ENCODE measurements at regions not wholly inside any gene's neighbourhood (a gene's known extent, or its start where the extent isn't known, plus 50 kb on each side); places are given as distances from the start of the nearest gene placed in this dataset.
"Not testable (repeated sequence)": the region's sequence is repeated elsewhere in the genome, so short reads cannot be mapped to it uniquely, and the experiment has no call there.

- no peak for DNase-seq
These were observed 794.4 kb upstream of the ACO1 start for GRCh38 chr9:31590091-31590490.

- DNase-seq = not testable (repeated sequence)
These were observed 787.4 kb upstream of the ACO1 start for GRCh38 chr9:31597086-31597485.

- DNase-seq = no peak
These were observed 786.5 kb upstream of the ACO1 start for GRCh38 chr9:31597977-31598376.

- DNase-seq = no peak
These were observed 782.8 kb upstream of the ACO1 start for GRCh38 chr9:31601666-31602065.

- DNase-seq = no peak
These were observed 779.9 kb upstream of the ACO1 start for GRCh38 chr9:31604531-31604930.

DNA sequence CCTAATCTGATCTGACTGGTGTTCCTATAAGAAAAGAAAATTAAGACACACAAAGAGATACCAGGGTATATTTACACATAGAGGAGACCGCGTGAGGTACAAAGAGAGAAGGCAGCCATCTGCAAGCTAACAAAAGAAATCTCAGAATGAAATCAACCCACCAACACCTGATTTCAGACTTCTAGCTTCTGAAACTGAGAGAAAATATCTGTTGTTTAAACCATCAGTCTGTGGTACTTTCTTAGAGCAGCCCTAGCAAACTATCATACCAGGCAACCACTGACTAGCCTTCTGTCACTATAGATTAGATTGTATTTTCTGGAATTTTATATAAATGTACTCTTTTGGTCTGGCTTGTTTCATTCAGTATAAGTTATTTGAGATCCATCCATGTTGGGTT lies 779.3 kb upstream of the ACO1 start:
- DNase-seq = no peak

- DNase-seq = no peak
These were observed 777.8 kb upstream of the ACO1 start for GRCh38 chr9:31606678-31607077.

GRCh38 chr9:31608416-31608815 lies 776.0 kb upstream of the ACO1 start:
- DNase-seq = peak; percentile 12

DNA sequence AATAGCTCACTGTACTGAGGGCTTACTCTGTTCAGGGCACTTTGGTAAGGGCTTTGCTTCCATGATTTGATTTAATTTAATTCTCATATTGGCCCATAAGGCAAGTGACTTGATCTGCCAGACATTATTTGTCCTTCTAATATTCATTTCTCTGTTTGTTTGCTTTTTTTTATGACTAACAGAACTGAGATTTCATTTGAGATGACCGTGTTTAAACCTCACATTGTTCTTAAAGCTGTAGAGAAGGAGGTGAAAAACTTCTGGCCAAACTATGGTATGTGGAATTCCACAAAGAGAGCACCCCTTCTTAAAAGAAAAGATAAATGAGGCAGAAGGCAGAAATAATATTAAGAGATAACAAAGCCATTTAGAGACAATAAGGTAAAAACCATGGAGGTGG lies 775.6 kb upstream of the ACO1 start:
- DNase-seq = no peak

DNA sequence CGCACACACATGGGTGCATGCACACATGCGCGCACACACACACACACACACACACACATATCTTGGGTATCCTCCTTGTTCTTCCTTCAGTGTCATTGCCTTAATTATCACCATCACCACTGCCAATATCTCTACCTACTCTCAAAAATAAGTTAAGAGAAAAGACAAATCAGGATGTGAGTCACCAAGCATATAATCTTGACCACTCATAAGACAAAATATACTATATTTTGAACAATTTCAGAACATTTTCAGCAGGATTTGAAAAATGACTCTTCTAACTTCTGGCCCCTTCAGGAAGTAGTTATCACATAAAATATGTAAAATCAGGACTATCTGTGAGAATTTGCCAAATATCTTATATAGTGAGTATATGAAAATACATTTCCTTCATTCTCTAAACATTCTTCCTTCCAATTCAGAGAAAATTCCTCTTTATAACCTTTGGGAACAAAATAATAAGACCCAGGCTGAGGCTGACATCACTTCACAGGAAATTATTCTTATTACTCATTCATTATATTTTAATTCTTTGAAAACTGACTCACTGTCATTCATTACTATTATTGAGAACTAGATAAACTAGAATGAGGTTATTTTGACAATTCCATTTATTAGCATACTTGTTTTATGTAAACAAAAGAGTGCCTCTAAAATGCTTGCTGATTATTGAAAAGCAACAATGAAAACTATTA lies 772.0 kb upstream of the ACO1 start:
- DNase-seq = peak; percentile 24

DNA sequence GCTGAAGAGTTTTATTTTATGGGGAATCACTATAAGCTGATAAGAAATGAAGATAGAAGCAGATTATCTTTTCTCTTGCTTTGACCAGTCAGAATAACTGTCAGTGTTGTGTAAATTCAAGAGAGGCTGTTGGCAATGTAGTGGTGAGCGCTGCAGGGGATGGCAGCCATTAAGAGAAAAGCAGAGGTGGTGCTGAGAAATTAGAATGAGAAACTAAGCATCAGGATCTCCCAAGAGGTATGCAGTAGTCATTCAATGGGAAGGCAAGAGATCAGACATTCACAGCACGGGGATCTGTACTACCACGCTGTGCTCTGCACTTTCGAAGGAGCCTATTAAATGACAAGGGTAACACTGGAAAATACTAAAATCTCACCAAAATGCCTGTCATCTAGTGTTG lies 768.5 kb upstream of the ACO1 start:
- DNase-seq = no peak

DNA sequence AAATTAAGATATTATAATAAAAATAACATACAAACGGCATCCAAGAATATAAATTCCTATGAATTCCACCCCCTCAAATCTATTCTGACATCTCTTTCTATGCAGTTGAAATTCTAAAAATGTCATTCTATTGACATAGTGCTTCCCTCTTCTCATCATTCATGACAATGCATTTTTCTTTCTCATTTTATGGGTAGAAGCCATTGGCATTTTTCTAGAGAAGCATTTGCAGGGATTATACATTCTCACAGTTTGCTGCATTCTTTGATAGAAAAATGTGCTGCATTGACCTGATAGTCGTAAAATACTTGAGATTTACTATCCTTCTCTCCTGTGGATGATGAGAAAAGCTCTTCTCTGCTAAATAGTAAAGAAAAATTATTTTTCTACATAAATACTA lies 760.9 kb upstream of the ACO1 start:
- DNase-seq = no peak

DNA sequence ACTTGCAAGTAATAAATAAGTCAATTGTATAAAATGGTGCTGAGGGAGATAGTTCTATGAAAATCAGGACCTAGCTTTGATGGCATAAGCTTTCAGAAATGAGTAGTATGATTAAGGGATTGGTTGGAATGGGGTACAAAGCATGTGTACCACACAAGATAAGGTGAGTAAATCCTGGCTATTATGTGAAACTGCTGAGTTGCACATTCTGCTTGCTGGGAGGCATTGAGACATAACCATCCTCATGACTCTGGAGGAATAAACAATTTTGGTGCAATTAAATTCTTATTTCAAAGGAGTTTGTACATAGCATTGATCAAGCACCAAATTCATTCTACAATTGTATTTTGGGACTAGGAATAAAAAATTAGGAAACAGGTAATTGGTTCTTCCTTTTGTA lies 755.2 kb upstream of the ACO1 start:
- DNase-seq = no peak

DNA sequence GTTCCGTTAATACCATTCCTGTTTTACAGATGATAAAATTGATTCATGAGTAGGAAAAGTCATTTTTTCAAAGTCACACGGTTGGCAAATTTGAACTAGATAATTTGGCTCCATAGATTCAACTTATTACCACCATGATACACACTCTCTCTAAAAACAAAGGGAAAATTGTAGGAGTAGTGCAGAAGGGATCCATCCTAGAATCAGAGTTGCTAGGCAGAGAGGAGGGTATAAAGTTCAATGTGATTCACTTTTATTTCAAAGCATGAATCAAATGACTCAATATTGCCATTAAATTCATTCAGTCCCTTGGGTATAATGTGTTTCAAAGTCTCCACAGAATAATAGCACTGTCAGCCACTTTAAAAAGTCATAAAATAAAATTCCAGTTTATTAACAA lies 747.2 kb upstream of the ACO1 start:
- no peak for DNase-seq

DNA sequence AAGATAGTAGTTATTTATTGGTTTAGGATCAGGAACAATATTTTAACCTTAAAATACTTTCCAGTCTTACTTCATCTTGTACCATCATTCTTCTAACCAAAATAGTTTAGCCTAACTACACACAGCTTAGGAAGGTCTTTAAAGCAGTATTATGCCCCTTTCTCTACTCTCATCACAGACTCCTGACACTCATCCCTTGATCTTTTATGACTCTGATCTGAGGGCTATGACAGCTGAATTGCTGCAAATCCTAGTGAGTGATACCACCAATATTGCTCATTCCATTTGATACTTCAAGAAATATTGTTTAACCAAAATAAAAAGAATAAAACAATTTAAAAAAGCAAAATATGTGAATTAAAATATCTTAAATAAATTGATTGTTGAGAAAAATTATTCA lies 746.6 kb upstream of the ACO1 start:
- no peak for DNase-seq

DNA sequence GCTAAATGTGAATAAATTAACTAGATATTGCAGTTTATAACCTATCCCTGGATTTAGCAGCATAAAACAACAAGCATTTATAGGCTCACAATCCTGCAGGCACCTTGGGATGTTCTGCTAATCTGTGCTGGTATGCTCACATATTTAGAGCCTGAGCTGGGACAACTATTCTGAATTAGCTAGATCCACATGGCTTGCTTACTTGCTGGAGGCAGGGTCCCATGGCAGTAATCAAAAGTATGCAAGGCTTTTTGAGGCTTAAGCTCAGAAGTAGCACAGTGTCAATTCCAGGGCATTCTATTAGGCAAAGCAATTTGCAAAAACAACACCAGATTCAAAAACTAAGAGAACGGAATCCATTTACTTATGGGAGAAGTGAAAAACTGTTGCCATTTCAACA lies 745.0 kb upstream of the ACO1 start:
- no peak for DNase-seq

DNA sequence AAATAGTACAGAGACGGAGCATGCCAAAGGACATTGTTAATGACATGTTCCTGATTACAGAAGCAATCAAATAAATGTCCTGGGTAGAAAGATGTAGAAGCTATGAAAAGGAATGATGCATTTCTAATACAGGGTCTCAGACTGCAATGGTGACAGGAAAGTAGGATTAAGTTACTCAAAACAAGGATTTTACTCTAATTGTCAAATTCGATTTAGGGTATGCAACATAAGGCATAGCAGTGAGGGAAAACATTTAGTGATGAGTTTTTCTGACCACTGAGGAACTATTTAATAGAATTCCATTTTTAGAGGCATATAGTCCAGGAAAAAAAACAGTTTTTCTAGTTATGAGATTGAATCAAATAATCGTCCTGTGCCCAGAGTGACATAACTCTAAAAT lies 715.1 kb upstream of the ACO1 start:
- no peak for DNase-seq

- no peak for DNase-seq
These were observed 713.4 kb upstream of the ACO1 start for GRCh38 chr9:31671011-31671410.

DNA sequence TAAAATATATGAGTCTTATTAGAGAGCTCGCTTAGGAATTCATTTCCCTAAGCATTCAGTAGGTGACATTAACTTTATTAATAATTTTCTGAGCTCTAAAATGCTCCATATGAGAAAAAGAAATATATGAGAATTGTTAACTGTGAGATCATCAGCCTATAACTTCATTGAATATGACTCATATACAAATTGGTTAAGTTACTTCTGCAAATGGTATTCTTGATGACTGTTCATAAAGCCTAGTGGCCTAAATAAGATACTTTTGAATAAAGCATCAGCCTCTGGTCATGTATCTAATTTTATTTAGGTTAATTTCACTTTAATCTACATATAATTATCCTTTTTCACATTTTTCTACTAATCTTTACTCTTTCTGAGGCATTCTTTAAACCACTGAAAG lies 710.2 kb upstream of the ACO1 start:
- no peak for DNase-seq

DNA sequence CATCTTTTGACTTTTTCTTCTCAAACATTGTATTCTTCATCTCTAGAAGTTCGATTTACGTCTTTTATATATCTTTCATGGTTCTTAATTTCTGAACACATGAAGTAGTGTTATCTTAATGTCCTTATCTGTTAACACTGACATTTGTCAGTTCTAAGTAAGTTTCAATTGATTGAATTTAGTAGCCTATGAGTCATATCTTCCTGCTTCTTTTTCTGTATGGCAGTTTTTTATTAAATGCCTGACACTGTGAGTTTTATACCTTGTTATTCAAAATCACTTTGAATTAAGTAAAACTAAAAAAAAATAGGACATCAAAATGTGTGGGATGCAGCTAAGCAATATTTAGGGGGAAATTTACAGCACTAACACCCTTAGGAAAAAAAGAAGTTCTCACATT lies 707.0 kb upstream of the ACO1 start:
- DNase-seq = no peak

- DNase-seq = no peak
These were observed 706.6 kb upstream of the ACO1 start for GRCh38 chr9:31677877-31678276.

DNA sequence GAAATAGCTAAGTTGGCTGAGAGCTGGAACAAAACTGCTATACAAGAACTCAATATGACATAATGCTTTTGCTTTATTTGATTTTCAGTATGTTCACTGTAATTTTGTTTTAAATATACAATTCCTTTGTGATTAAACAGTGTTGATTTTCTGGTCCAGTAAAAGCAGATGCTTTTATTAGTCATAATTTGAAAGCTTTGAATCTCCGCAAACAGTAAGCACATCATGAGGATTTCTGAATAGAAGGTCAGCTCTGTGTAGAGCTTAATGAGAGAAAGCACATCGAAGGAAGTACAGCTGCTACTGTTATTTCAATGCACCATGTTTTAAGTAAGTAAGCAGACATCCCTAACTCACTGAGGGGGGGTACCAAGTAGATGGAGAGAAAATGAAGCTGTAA lies 701.3 kb upstream of the ACO1 start:
- no peak for DNase-seq

DNA sequence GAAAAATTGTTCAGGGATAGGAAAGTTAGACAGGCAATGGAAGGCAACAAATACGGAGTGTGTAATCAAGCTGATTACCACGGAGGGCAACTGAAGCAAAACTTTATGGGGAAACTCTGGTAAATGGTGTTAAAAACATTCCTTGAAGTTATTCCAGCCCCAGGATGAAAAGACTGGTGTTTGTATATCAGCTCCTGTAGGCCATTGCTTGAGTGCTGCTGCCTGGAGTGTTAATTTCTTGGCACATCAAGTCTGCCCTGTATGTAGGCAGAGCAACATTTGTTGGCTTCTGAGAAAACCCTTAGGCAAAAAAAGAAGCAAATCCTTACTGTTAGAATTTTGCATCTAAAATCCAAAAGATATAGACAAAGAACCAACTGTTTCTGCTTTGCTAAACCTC lies 686.5 kb upstream of the ACO1 start:
- no peak for DNase-seq

GRCh38 chr9:31699836-31700235 lies 684.6 kb upstream of the ACO1 start:
- DNase-seq = no peak

DNA sequence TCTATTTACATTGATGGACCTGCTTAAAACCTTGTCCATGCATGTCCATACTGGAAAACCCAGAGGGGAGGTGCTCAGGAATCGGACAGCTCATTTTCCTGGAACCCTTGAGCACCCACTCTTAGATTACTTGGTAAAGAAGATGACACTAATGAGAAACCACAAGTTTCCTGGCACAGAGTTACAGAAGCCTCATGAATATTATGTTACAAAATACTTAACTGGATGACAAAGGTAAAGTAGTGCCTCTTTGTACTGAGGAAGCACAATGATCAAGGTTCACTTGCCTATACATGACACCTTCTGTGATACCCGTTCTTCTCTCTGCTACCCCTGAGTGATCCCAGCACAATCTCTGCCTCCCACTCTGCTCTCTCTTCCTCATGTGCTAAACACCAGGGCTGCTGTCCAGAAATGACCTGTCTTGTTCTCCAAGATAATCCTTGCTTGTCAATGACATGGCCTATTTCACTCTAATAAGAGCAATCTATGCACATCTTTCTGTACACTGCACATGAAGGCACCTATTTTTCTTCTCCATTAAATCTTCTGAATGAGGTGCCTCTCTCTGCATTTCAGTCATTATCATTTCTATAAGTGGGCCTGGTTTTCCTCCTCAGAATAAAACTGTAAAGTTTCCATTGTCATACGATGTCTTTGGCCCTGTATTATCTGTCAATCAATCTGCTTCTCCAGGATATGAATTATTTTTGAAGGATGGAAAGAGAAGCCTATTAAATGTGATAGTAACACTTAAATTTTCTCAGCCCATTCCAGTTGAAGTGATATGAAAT lies 684.0 kb upstream of the ACO1 start:
- DNase-seq = no peak

Data from amniotic stem cell (primary cell).